HepG2 (cell line): ENCODE measurements at regions not wholly inside any gene's neighbourhood (a gene's known extent, or its start where the extent isn't known, plus 50 kb on each side); places are given as distances from the start of the nearest gene placed in this dataset.
A peak's percentile ranks its signal among the peaks of the same experiment; 100 is the strongest.

ENCODE experiments used
- AKNA ChIP-seq: sonication (generic); formaldehyde crosslinking; IDR thresholded peaks from 2 replicates; pipeline ENCODE4 v1.4.0; 2020; ENCODE audit warnings: missing genetic modification reagents, borderline replicate concordance
- FOXP4 ChIP-seq: sonication (generic); formaldehyde crosslinking; IDR thresholded peaks from 2 replicates; pipeline ENCODE4 v1.4.0; 2020; ENCODE audit warnings: missing genetic modification reagents
- KIAA2018 ChIP-seq: sonication (generic); formaldehyde crosslinking; IDR thresholded peaks from 2 replicates; pipeline ENCODE4 v1.5.0; 2020; ENCODE audit warnings: mild to moderate bottlenecking, missing genetic modification reagents, borderline replicate concordance
- TF ChIP-seq, protein P1 (sequence below), 2 experiments: sonication (generic) in 1 of 2; formaldehyde crosslinking in 1 of 2; IDR thresholded peaks; 2 replicates each; pipeline versions ENCODE4 v1.4.0 to v1.6.1; 2016 to 2020; ENCODE audit warnings: borderline replicate concordance in 1 of 2, low read depth in 1 of 2, mild to moderate bottlenecking in 1 of 2, missing genetic modification reagents in 1 of 2

DNA sequence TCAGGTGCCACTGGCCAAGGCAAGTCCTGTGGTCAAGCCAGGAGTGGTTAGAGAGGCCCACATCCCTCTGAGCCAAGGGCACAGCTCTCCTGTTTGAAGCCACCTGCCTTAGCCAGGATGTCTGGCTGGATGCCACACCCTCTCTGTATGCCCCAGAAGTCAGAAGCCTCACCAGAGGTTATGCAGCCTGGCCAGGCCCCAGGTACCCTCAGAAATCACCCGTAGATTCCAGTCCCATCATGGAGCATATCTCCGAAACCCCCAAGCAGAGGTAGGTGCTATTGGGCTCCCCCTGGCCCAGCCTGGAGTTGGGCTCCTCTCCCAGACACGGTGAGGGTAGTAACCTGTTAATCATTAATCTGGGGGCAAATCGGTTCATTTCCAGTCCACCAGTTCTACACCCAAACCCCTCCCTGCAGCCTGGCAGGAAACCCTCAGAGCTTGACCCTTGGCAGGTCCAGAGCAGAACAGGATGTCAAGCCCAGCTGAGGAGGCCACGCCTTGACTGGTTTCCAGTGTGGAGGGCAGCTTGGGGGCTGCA lies 60.6 kb upstream of the TMEM97 start (continued):
- TF ChIP-seq, protein P1, sequence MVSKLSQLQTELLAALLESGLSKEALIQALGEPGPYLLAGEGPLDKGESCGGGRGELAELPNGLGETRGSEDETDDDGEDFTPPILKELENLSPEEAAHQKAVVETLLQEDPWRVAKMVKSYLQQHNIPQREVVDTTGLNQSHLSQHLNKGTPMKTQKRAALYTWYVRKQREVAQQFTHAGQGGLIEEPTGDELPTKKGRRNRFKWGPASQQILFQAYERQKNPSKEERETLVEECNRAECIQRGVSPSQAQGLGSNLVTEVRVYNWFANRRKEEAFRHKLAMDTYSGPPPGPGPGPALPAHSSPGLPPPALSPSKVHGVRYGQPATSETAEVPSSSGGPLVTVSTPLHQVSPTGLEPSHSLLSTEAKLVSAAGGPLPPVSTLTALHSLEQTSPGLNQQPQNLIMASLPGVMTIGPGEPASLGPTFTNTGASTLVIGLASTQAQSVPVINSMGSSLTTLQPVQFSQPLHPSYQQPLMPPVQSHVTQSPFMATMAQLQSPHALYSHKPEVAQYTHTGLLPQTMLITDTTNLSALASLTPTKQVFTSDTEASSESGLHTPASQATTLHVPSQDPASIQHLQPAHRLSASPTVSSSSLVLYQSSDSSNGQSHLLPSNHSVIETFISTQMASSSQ (IDR thresholded peaks at IDR 0.05; ENCODE audit: low read depth) = peak; percentile 94
- TF ChIP-seq, protein P1 (CRISPR knock-in tag; IDR thresholded peaks at IDR 0.05; ENCODE audit: borderline replicate concordance) = peak; percentile 92
- TF ChIP-seq FOXP4 (CRISPR knock-in tag) (no peak), KIAA2018 (CRISPR knock-in tag) (no peak), AKNA (CRISPR knock-in tag) (no peak)
